ENCODE measurements at regions not wholly inside any gene's neighbourhood (a gene's known extent, or its start where the extent isn't known, plus 50 kb on each side); places are given as distances from the start of the nearest gene placed in this dataset.

DNA sequence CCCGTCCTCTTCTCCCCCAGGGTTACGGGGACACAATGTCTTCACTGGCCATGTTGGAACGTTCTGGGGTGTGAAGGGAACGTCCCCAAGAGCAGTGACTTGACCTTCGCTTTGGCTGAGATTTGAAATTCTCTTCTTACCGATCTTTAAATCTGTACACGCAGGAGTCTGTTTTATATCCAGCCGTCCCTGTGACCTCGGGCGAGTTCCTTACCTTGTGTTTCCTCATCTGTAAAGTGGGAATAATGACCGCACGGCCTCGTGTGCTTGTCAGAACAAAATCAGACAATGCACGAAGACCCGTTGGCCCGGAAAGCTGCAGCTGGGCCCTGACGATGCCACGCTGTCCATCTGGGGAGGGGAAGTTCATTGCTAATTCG is 454.3 kb downstream of the PREX1 start:
- TF ChIP-seq, protein P1, sequence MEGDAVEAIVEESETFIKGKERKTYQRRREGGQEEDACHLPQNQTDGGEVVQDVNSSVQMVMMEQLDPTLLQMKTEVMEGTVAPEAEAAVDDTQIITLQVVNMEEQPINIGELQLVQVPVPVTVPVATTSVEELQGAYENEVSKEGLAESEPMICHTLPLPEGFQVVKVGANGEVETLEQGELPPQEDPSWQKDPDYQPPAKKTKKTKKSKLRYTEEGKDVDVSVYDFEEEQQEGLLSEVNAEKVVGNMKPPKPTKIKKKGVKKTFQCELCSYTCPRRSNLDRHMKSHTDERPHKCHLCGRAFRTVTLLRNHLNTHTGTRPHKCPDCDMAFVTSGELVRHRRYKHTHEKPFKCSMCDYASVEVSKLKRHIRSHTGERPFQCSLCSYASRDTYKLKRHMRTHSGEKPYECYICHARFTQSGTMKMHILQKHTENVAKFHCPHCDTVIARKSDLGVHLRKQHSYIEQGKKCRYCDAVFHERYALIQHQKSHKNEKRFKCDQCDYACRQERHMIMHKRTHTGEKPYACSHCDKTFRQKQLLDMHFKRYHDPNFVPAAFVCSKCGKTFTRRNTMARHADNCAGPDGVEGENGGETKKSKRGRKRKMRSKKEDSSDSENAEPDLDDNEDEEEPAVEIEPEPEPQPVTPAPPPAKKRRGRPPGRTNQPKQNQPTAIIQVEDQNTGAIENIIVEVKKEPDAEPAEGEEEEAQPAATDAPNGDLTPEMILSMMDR (IDR thresholded peaks at IDR 0.05; ENCODE audit: borderline replicate concordance, extremely low read depth, low read length, poor library complexity, severe bottlenecking): no peak
- TF ChIP-seq EZH2 (IDR thresholded peaks at IDR 0.05; ENCODE audit: borderline replicate concordance, low read depth, low read length, severe bottlenecking): no peak
